RWPE1 (cell line): ENCODE measurements at regions not wholly inside any gene's neighbourhood (a gene's known extent, or its start where the extent isn't known, plus 50 kb on each side); places are given as distances from the start of the nearest gene placed in this dataset.

Experiments used
- CTCF ChIA-PET: fragments of 350-600 bp; sonication (Branson Sonifier 250); formaldehyde crosslinking; extraction: SDS; loops from one replicate; lab custom pipeline; 2021; lab: Yijun Ruan, JAX
- POLR2A ChIA-PET: fragments of 400-600 bp; formaldehyde crosslinking; extraction: SDS; loops from one replicate; lab custom pipeline; 2020; ENCODE audit warnings: antibody characterized with exemption; ENCODE audit not compliant: low non-redundant PET; lab: Yijun Ruan, JAX
- DNase-seq: peaks from one replicate; pipeline ENCODE4 v3.0.0; 2012; ENCODE audit warnings: low spot score
- H3K27ac ChIP-seq: fragments of 450-650 bp; 2 replicates; pipeline ENCODE4 v1.5.1; 2017
- TF ChIP-seq, protein P1 (sequence below): fragments of 450-650 bp; conservative IDR thresholded peaks from 2 replicates; pipeline ENCODE4 v1.5.1; 2017; ENCODE audit warnings: low read depth, mild to moderate bottlenecking

DNA sequence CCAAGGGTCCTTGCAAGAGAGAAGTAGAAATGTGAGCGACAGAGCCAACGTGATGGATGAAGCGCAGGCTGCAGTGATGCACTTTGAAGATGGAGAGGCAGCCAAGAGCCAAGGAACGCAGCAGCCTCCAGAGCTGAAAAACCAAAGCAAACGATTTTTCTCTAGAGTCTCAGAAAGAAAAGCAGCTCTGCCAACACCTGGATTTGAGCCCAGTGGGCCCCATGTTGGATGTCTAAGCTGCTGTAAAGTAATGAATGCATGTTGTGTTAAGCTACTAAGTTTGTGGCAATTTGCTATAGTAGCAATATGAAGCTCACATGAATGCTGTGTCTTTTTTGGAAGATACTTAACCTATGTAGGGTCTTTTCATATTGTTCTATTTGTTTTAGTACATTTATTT, 894.3 kb downstream of the EFNB2 start:
- POLR2A ChIA-PET, result no interaction called here
- TF ChIP-seq, protein P1, sequence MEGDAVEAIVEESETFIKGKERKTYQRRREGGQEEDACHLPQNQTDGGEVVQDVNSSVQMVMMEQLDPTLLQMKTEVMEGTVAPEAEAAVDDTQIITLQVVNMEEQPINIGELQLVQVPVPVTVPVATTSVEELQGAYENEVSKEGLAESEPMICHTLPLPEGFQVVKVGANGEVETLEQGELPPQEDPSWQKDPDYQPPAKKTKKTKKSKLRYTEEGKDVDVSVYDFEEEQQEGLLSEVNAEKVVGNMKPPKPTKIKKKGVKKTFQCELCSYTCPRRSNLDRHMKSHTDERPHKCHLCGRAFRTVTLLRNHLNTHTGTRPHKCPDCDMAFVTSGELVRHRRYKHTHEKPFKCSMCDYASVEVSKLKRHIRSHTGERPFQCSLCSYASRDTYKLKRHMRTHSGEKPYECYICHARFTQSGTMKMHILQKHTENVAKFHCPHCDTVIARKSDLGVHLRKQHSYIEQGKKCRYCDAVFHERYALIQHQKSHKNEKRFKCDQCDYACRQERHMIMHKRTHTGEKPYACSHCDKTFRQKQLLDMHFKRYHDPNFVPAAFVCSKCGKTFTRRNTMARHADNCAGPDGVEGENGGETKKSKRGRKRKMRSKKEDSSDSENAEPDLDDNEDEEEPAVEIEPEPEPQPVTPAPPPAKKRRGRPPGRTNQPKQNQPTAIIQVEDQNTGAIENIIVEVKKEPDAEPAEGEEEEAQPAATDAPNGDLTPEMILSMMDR, result no peak
- DNase-seq, result no peak
- CTCF ChIA-PET, result no interaction called here
- H3K27ac ChIP-seq, result no peak overlapping the region

- TF ChIP-seq, protein P1, result no peak
- CTCF ChIA-PET, result no interaction called here
- POLR2A ChIA-PET, result no interaction called here
- no peak for DNase-seq
- H3K27ac ChIP-seq, result no peak overlapping the region
Measured at GRCh38 chr13:105638426-105638825, 897.0 kb downstream of the EFNB2 start.

- no peak overlapping the region for H3K27ac ChIP-seq
- DNase-seq, result no peak
- POLR2A ChIA-PET, result no interaction called here
- TF ChIP-seq, protein P1, result no peak
- CTCF ChIA-PET, result interaction anchor here (0.6 kb wide), 1 partner anchor 1485 kb away, joined by 5 read pairs; no protein-coding TSS in a partner anchor
Measured at GRCh38 chr13:105634059-105634458, 901.4 kb downstream of the EFNB2 start.

DNA sequence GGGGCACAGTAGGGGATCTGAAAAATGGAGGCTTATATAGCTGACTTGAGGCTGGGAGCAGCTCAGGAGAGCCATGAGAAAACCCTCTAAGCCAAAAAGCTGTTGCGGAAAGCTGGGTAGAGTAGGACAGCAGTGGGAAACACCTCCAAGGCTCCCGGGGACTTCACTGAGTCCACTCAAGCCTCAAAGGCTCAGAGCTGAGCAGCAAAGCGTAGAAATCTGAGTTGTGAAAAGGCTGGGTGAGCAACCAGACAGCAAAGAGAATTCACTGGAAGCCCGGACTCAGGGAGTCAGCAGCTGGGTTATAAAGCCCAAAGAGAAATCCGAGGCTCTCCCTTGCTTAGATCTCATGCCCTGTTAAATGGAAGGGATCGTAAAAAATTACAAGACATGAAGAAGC, 905.0 kb downstream of the EFNB2 start:
- TF ChIP-seq, protein P1, result no peak
- CTCF ChIA-PET, result interaction anchor here (0.6 to 0.7 kb wide), 2 partner anchors 889 to 1254 kb away, joined by 3 read pairs; no protein-coding TSS in a partner anchor
- POLR2A ChIA-PET, result no interaction called here

GRCh38 chr13:105627270-105627669, 908.2 kb downstream of the EFNB2 start:
- no peak for DNase-seq
- POLR2A ChIA-PET, result no interaction called here
- no peak overlapping the region for H3K27ac ChIP-seq
- TF ChIP-seq, protein P1, result no peak
- CTCF ChIA-PET, result no interaction called here

More for the DNA sequence above, 905.0 kb downstream of the EFNB2 start:
- DNase-seq, result no peak
- H3K27ac ChIP-seq, result no peak overlapping the region

DNA sequence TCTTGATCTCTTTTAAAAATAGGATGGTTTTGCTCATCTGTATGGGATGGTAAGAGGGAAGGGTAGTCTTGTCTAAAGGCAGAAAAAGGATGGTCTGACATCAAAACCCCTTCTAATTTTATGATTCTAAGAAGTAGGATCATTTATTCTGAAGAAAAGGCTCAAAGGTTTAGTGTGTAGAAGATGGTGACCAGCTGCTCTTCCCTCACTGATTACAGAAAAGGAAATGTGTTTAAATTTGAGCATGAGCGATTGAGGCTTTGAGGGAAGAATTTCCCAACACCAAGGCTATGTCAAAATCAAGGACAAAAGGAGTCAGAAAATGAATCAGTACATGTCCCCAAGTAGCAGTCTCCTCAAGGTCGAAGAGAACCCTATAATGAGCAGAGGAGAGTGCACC, 909.8 kb downstream of the EFNB2 start:
- DNase-seq, result no peak
- ChIA-PET POLR2A (no interaction called here), CTCF (no interaction called here)
- TF ChIP-seq, protein P1, result no peak
- no peak overlapping the region for H3K27ac ChIP-seq
